KMS-11 (cell line): ENCODE measurements at regions not wholly inside any gene's neighbourhood (a gene's known extent, or its start where the extent isn't known, plus 50 kb on each side); places are given as distances from the start of the nearest gene placed in this dataset.

ENCODE experiments used
- H2AFZ ChIP-seq: fragments of 200-600 bp; sonication (generic); 2 replicates; pipeline ENCODE4 v1.6.1; 2016; ENCODE audit warnings: antibody characterized with exemption, mixed run types, low read depth
- H3K27ac ChIP-seq: fragments of 200-600 bp; sonication (generic); 2 replicates; pipeline ENCODE4 v1.6.1; 2016; ENCODE audit warnings: mild to moderate bottlenecking, mixed run types
- H3K27me3 ChIP-seq: fragments of 200-600 bp; sonication (generic); 2 replicates; pipeline ENCODE4 v1.6.1; 2017; ENCODE audit warnings: mild to moderate bottlenecking, low read depth, mixed run types, moderate library complexity; ENCODE audit not compliant: insufficient read depth
- H3K36me3 ChIP-seq: fragments of 200-600 bp; sonication (generic); 2 replicates; pipeline ENCODE4 v1.6.1; 2017; ENCODE audit warnings: mild to moderate bottlenecking, mixed run types; ENCODE audit not compliant: insufficient read depth
- H3K4me1 ChIP-seq: fragments of 200-600 bp; sonication (generic); 2 replicates; pipeline ENCODE4 v1.6.1; 2016; ENCODE audit warnings: mild to moderate bottlenecking, low read depth, mixed run types; ENCODE audit not compliant: poor library complexity, severe bottlenecking
- H3K4me2 ChIP-seq: fragments of 200-600 bp; sonication (generic); 2 replicates; pipeline ENCODE4 v1.7.0; 2016; ENCODE audit warnings: mild to moderate bottlenecking, mixed run types
- H3K4me3 ChIP-seq: fragments of 200-600 bp; sonication (generic); IDR thresholded peaks from 2 replicates; pipeline ENCODE4 v1.6.1; 2017; ENCODE audit warnings: low read depth, low read length, mixed read lengths; ENCODE audit not compliant: insufficient read depth
- H3K79me2 ChIP-seq: fragments of 200-600 bp; sonication (generic); 2 replicates; pipeline ENCODE4 v1.6.1; 2016; ENCODE audit warnings: low read depth, mixed run types; ENCODE audit not compliant: insufficient read depth
- H3K9ac ChIP-seq: fragments of 200-600 bp; sonication (generic); 2 replicates; pipeline ENCODE4 v1.6.1; 2016; ENCODE audit warnings: mild to moderate bottlenecking, mixed run types
- H4K20me1 ChIP-seq: fragments of 200-600 bp; sonication (generic); 2 replicates; pipeline ENCODE4 v1.6.1; 2016; ENCODE audit warnings: mild to moderate bottlenecking, mixed run types; ENCODE audit not compliant: insufficient read depth
- CTCF ChIP-seq: fragments of 200-600 bp; sonication (generic); conservative IDR thresholded peaks from 2 replicates; pipeline ENCODE4 v1.6.1; 2017; ENCODE audit warnings: low read depth, mild to moderate bottlenecking, antibody characterized with exemption, low read length, moderate library complexity, mixed read lengths

GRCh38 chr6:14633479-14633878 lies 515.9 kb downstream of the CD83 start:
- Histone ChIP-seq H3K79me2 (no peaks in the 10 kb centered on the region), H3K4me2 (no peak overlapping the region), H3K27me3 (no peaks in the 10 kb centered on the region), H3K9ac (no peak overlapping the region), H3K36me3 (no peaks in the 10 kb centered on the region), H2AFZ (no peak overlapping the region), H3K4me3 (no peak overlapping the region), H3K27ac (no peak overlapping the region), H3K4me1 (peaks cover 20% of the 10 kb centered on the region), H4K20me1 (no peaks in the 10 kb centered on the region)
- no peak for TF ChIP-seq CTCF

DNA sequence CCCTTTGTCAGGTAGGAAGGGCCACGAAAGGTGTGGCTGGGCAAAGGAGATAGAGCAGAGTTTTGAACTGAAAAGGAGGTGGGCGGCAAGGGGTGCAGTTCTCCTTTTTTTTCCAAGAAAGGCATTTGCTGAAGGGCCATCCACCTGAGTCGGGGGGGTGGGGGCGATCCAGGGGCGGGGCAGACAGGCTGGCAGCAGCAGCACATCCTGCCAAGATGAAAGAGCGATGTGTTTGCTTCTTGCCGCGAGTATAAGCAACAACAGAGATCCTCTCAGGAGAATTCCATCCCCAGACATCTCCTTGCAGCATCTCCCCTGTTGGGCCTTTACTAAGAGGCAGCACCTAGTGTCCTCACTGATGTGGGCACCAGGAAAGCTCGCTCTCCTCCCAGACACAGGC lies 516.5 kb downstream of the CD83 start:
- Histone ChIP-seq H3K9ac (no peak overlapping the region), H3K27me3 (no peaks in the 10 kb centered on the region), H3K4me2 (no peak overlapping the region), H3K4me3 (no peak overlapping the region), H3K27ac (no peak overlapping the region), H3K36me3 (no peaks in the 10 kb centered on the region), H2AFZ (no peak overlapping the region), H3K4me1 (peaks cover 20% of the 10 kb centered on the region), H3K79me2 (no peaks in the 10 kb centered on the region), H4K20me1 (no peaks in the 10 kb centered on the region)
- no peak for TF ChIP-seq CTCF

DNA sequence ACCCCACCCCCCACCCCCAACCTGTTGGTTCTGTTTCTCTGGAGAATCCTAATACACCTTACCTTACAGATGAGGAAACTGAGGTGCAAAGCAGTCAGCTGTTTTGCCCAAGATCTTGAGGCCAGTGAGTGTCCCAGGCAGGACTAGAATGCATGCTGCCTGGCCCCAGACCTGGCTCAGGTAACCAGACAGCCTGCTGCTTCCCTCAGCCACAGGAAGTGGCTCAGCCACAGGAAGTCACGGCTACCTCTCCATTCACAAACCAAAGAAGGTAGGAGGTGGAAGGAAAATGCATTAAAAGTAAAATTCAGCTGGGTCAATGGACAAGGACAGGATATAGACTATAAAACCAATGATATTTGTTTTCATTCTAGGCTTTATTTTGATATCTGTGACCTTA lies 517.6 kb downstream of the CD83 start:
- Histone ChIP-seq H3K4me2 (peak overlapping the region; percentile 34), H3K4me1 (peaks cover 20% of the 10 kb centered on the region), H3K9ac (no peak overlapping the region), H3K27me3 (no peaks in the 10 kb centered on the region), H3K4me3 (no peak overlapping the region), H4K20me1 (no peaks in the 10 kb centered on the region), H3K36me3 (no peaks in the 10 kb centered on the region), H2AFZ (no peak overlapping the region), H3K27ac (no peak overlapping the region), H3K79me2 (no peaks in the 10 kb centered on the region)
- TF ChIP-seq CTCF: no peak

- no peak overlapping the region for H3K9ac ChIP-seq
- no peaks in the 10 kb centered on the region for H3K27me3 ChIP-seq
- no peak overlapping the region for H3K27ac ChIP-seq
- no peaks in the 10 kb centered on the region for H3K79me2 ChIP-seq
- no peak for TF ChIP-seq CTCF
- H3K4me1 ChIP-seq: peaks cover 20% of the 10 kb centered on the region
- H3K4me3 ChIP-seq: no peak overlapping the region
- H3K36me3 ChIP-seq: no peaks in the 10 kb centered on the region
- H3K4me2 ChIP-seq: 0 out of 2 replicates have a peak overlapping the region, but pooled peaks have one; percentile 12
- H2AFZ ChIP-seq: peak overlapping the region; percentile 53; the same call in 1 of the 2 replicates
- no peaks in the 10 kb centered on the region for H4K20me1 ChIP-seq
Observed at GRCh38 chr6:14635934-14636591, 518.5 kb downstream of the CD83 start.
